ENCODE measurements at regions not wholly inside any gene's neighbourhood (a gene's known extent, or its start where the extent isn't known, plus 50 kb on each side); places are given as distances from the start of the nearest gene placed in this dataset.

DNA sequence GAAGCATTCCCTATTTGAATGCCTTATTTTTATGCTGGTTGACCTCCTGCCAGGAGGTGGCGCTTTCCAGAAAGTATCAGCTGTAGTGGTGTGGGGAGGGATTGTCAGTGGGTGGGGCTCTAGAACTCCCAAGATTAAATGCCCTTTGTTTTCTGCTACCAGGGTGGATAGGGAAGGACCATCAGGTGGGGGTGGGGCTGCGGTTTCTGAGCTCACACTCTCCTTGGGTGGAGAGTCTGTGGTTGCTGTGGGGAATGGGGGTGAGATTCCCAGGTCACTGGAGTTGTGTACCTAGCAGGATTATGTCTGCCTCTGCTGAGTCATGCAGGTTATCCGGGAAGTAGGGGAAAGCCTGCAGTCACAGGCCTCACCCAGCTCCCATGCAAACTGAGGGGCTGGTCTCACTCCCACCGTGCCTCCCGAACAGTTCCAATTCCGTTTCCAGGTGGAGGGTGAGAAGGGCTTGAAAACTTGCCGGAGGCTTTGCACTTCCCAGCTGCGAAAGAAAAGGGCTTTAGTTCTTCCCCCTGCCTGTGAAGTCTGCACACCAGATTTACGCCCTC is 68.3 kb downstream of the ALG10B start:
- ChIA-PET POLR2A (no interaction called here), CTCF (no interaction called here)
- H3K27me3 ChIP-seq (ENCODE audit: control insufficient read depth, insufficient read depth, low read length): no peaks in the 10 kb centered on the region
- H3K27ac ChIP-seq (ENCODE audit: low read depth, low read length): no peak overlapping the region
- TF ChIP-seq, protein P1, sequence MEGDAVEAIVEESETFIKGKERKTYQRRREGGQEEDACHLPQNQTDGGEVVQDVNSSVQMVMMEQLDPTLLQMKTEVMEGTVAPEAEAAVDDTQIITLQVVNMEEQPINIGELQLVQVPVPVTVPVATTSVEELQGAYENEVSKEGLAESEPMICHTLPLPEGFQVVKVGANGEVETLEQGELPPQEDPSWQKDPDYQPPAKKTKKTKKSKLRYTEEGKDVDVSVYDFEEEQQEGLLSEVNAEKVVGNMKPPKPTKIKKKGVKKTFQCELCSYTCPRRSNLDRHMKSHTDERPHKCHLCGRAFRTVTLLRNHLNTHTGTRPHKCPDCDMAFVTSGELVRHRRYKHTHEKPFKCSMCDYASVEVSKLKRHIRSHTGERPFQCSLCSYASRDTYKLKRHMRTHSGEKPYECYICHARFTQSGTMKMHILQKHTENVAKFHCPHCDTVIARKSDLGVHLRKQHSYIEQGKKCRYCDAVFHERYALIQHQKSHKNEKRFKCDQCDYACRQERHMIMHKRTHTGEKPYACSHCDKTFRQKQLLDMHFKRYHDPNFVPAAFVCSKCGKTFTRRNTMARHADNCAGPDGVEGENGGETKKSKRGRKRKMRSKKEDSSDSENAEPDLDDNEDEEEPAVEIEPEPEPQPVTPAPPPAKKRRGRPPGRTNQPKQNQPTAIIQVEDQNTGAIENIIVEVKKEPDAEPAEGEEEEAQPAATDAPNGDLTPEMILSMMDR (IDR thresholded peaks at IDR 0.05; ENCODE audit: low read depth, low read length): no peak
- H3K4me3 ChIP-seq (ENCODE audit: low read depth, low read length): no peak overlapping the region
- peaks cover 11% of the 10 kb centered on the region for H3K9me3 ChIP-seq (ENCODE audit: control insufficient read depth, insufficient read depth, low read length)
- no peak for DNase-seq (ENCODE audit: low read depth, low spot score)

DNA sequence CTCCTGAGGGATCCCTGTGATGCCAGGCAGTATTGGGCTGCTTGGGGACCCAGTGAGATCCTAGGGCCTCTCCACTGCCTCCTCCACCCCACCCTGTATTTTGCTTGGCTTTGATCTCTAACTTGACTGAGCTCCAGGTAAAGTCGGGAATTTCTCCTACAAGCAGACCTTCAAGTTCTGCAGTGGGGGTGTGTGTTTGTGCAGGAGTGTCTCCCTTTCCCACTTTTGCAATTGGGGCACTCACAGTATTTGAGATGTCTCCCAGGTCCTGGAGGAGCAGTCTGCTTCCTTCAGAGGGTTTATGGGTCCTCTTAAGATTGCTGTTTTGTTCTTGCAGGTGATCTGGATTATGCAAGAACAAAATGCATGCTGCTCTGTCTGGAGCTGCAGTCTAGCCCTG is 68.9 kb downstream of the ALG10B start:
- ChIA-PET POLR2A (no interaction called here), CTCF (no interaction called here)
- no peak overlapping the region for H3K4me3 ChIP-seq (ENCODE audit: low read depth, low read length)
- no peaks in the 10 kb centered on the region for H3K27me3 ChIP-seq (ENCODE audit: control insufficient read depth, insufficient read depth, low read length)
- TF ChIP-seq, protein P1 (IDR thresholded peaks at IDR 0.05; ENCODE audit: low read depth, low read length): no peak
- no peak for DNase-seq (ENCODE audit: low read depth, low spot score)
- H3K9me3 ChIP-seq (ENCODE audit: control insufficient read depth, insufficient read depth, low read length): peaks cover 11% of the 10 kb centered on the region
- H3K27ac ChIP-seq (ENCODE audit: low read depth, low read length): no peak overlapping the region

DNA sequence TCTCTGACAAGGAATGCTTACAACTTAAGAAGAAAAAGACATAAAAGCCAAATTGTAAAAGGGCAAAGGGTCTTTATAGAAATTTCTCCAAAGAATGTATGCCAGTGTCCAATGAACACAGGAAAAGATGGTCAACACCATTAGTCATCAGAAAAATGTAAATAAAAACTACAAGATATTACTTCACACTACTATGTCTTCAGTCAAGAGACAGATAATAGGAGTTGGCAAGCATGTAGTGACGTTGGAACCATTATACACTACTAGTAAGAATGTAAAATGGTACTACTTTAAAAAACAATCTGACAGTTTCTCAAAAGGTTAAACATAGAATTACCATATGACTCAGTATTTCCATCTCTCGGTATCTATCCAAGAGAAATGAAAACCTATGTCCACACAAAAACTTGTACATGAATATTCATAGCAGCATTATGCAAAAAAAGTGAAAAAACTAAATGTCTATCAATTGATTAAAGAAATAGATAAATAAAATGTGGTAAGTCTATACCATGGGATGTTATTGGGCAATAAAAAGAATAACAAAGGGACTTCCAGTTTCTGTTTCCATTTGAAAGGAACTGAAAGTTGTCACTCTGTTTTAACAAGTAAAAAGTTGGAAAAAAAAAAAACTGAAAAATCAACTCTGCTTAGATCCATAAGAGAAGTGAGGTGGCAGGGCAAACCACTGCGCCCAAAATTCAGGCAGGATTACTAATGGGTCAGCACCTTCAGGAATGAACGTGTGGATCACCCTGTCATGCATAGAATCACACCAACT is 69.8 kb downstream of the ALG10B start:
- no peak overlapping the region for H3K27ac ChIP-seq (ENCODE audit: low read depth, low read length)
- no peak for DNase-seq (ENCODE audit: low read depth, low spot score)
- H3K27me3 ChIP-seq (ENCODE audit: control insufficient read depth, insufficient read depth, low read length): no peaks in the 10 kb centered on the region
- H3K4me3 ChIP-seq (ENCODE audit: low read depth, low read length): no peak overlapping the region
- POLR2A ChIA-PET: no interaction called here
- H3K9me3 ChIP-seq (ENCODE audit: control insufficient read depth, insufficient read depth, low read length): peaks cover 11% of the 10 kb centered on the region
- TF ChIP-seq, protein P1 (IDR thresholded peaks at IDR 0.05; ENCODE audit: low read depth, low read length): no peak
- CTCF ChIA-PET: no interaction called here

DNA sequence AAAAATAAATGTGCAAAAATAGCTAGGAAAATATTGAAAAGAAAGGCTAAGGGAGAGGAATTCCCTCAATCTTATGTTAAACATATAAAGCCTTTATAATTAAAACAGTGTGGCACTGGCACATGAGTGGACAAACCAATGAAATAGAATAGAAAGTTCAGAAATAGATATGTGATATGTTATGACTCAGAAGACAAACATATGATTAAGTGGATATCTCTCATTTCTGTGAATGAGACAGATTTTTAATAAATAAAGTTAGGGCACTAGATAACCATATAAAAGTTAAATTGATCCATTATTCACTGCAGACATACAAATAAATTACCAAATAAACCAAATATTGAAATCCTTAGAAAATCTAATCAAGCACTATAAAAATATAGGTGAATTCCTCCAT is 73.0 kb downstream of the ALG10B start:
- CTCF ChIA-PET: no interaction called here
- Histone ChIP-seq H3K4me3 (ENCODE audit: low read depth, low read length) (no peak overlapping the region), H3K27ac (ENCODE audit: low read depth, low read length) (no peak overlapping the region), H3K9me3 (ENCODE audit: control insufficient read depth, insufficient read depth, low read length) (peaks cover 11% of the 10 kb centered on the region), H3K27me3 (ENCODE audit: control insufficient read depth, insufficient read depth, low read length) (no peaks in the 10 kb centered on the region)
- TF ChIP-seq, protein P1 (IDR thresholded peaks at IDR 0.05; ENCODE audit: low read depth, low read length): no peak
- DNase-seq (ENCODE audit: low read depth, low spot score): no peak
- POLR2A ChIA-PET: no interaction called here

DNA sequence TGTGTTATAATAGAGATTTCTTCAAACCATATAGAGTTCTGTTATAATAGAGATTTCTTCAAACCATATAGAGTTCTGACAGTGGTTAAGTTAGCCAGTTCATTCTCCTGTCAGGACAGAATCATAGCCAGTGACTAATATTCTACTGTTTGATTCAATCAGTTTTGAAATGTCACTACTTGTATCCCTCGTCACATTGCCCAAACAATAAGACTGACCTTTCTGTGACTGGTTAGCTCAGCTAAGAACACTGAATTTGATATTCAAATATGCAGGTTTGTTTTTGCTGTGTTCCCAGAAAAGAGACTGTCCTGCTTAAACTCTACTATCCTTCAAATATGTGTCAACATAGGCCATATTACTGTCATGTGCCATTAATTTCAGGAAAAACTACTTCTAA is 74.4 kb downstream of the ALG10B start:
- POLR2A ChIA-PET: no interaction called here
- CTCF ChIA-PET: no interaction called here
- TF ChIP-seq, protein P1 (IDR thresholded peaks at IDR 0.05; ENCODE audit: low read depth, low read length): no peak
- no peak for DNase-seq (ENCODE audit: low read depth, low spot score)
- Histone ChIP-seq H3K9me3 (ENCODE audit: control insufficient read depth, insufficient read depth, low read length) (no peaks in the 10 kb centered on the region), H3K27ac (ENCODE audit: low read depth, low read length) (no peak overlapping the region), H3K27me3 (ENCODE audit: control insufficient read depth, insufficient read depth, low read length) (no peaks in the 10 kb centered on the region), H3K4me3 (ENCODE audit: low read depth, low read length) (no peak overlapping the region)

Measured in AG04450 (cell line).